Activated naive CD8-positive, alpha-beta T cell (primary cell): ENCODE measurements at regions not wholly inside any gene's neighbourhood (a gene's known extent, or its start where the extent isn't known, plus 50 kb on each side); places are given as distances from the start of the nearest gene placed in this dataset.

ENCODE experiments used
- H3K27ac Mint-ChIP-seq: one replicate; pipeline ENCODE4 v1.8.0; 2021; ENCODE audit warnings: mixed read lengths
- H3K27me3 Mint-ChIP-seq: one replicate; pipeline ENCODE4 v1.8.0; 2021; ENCODE audit warnings: mixed read lengths
- H3K36me3 Mint-ChIP-seq: one replicate; pipeline ENCODE4 v1.8.0; 2021; ENCODE audit warnings: mixed read lengths
- H3K4me1 Mint-ChIP-seq: one replicate; pipeline ENCODE4 v1.8.0; 2021; ENCODE audit warnings: low read depth, mixed read lengths
- H3K4me3 Mint-ChIP-seq: one replicate; pipeline ENCODE4 v1.8.0; 2021; ENCODE audit warnings: mild to moderate bottlenecking, mixed read lengths
- H3K9me3 Mint-ChIP-seq: one replicate; pipeline ENCODE4 v1.8.0; 2021; ENCODE audit warnings: low read depth, mixed read lengths

GRCh38 chr13:82815791-82816190, 1066.5 kb downstream of the SLITRK1 start:
- no peaks in the 10 kb centered on the region for H3K4me1 Mint-ChIP-seq
- no peak overlapping the region for H3K27ac Mint-ChIP-seq
- no peak overlapping the region for H3K4me3 Mint-ChIP-seq
- H3K27me3 Mint-ChIP-seq = no peaks in the 10 kb centered on the region
- peaks cover 7% of the 10 kb centered on the region for H3K9me3 Mint-ChIP-seq
- H3K36me3 Mint-ChIP-seq = no peaks in the 10 kb centered on the region

- no peak overlapping the region for H3K4me3 Mint-ChIP-seq
- no peaks in the 10 kb centered on the region for H3K27me3 Mint-ChIP-seq
- H3K4me1 Mint-ChIP-seq = no peaks in the 10 kb centered on the region
- peaks cover 10% of the 10 kb centered on the region for H3K9me3 Mint-ChIP-seq
- H3K27ac Mint-ChIP-seq = no peak overlapping the region
- H3K36me3 Mint-ChIP-seq = no peaks in the 10 kb centered on the region
These were observed 1078.9 kb downstream of the SLITRK1 start for GRCh38 chr13:82803341-82803740.

DNA sequence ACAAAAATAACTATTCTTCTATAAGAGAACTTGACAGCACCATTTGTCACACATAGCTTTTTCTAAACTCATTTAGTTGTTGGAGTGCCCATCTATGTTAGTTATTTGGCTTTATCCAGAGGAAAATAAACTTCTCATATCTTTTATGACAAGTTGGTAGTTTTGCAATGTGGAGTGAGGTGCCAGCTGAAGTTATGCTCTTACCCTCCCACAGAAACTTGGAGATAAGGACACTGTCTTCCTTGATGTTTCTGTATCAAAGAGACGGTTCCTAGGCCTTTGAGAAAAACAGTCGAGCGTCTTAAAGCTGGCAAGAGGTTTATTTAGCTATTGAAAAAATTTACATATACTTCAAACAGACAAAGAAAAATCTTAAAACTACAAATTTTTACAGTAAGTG, 1079.7 kb downstream of the SLITRK1 start:
- Mint-ChIP-seq H3K9me3 (peaks cover 10% of the 10 kb centered on the region), H3K27ac (no peak overlapping the region), H3K36me3 (no peaks in the 10 kb centered on the region), H3K27me3 (no peaks in the 10 kb centered on the region), H3K4me3 (no peak overlapping the region), H3K4me1 (no peaks in the 10 kb centered on the region)

GRCh38 chr13:82800391-82800790, 1081.9 kb downstream of the SLITRK1 start:
- H3K27me3 Mint-ChIP-seq = no peaks in the 10 kb centered on the region
- no peaks in the 10 kb centered on the region for H3K36me3 Mint-ChIP-seq
- H3K9me3 Mint-ChIP-seq = peaks cover 10% of the 10 kb centered on the region
- no peaks in the 10 kb centered on the region for H3K4me1 Mint-ChIP-seq
- no peak overlapping the region for H3K4me3 Mint-ChIP-seq
- no peak overlapping the region for H3K27ac Mint-ChIP-seq

GRCh38 chr13:82797876-82798275, 1084.4 kb downstream of the SLITRK1 start:
- Mint-ChIP-seq H3K4me1 (no peaks in the 10 kb centered on the region), H3K27me3 (no peaks in the 10 kb centered on the region), H3K27ac (no peak overlapping the region), H3K9me3 (peaks cover 5% of the 10 kb centered on the region), H3K36me3 (no peaks in the 10 kb centered on the region), H3K4me3 (no peak overlapping the region)

DNA sequence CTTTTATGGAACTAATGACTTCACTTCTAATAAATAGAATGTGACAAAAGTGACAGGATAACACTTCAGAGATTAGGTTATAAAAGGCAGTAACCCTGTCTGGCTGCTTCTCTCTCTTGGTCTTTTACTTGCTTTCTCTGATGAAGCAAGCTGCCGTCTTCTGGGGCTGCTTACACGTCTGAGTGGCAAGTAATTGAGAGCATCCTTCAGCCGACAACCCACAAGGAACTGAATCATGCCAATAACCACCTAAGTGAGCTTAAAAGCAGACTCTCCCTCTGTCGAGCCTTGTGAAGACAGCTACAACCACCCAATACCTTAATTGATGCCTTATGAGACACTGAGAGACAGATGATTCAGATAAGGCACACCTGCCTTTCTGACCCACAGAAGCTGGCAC, 1091.2 kb downstream of the SLITRK1 start:
- H3K27me3 Mint-ChIP-seq = no peaks in the 10 kb centered on the region
- H3K9me3 Mint-ChIP-seq = peaks cover 5% of the 10 kb centered on the region
- H3K27ac Mint-ChIP-seq = no peak overlapping the region
- no peaks in the 10 kb centered on the region for H3K36me3 Mint-ChIP-seq
- no peak overlapping the region for H3K4me3 Mint-ChIP-seq
- H3K4me1 Mint-ChIP-seq = no peaks in the 10 kb centered on the region

GRCh38 chr13:82772816-82773215, 1109.5 kb downstream of the SLITRK1 start:
- Mint-ChIP-seq H3K4me1 (no peaks in the 10 kb centered on the region), H3K27me3 (no peaks in the 10 kb centered on the region), H3K36me3 (no peaks in the 10 kb centered on the region), H3K4me3 (no peak overlapping the region), H3K27ac (no peak overlapping the region), H3K9me3 (peaks cover 4% of the 10 kb centered on the region)

GRCh38 chr13:82766732-82767321, 1115.4 kb downstream of the SLITRK1 start:
- Mint-ChIP-seq H3K36me3 (no peaks in the 10 kb centered on the region), H3K4me1 (no peaks in the 10 kb centered on the region), H3K9me3 (peaks cover 17% of the 10 kb centered on the region), H3K27ac (no peak overlapping the region), H3K4me3 (no peak overlapping the region), H3K27me3 (no peaks in the 10 kb centered on the region)

DNA sequence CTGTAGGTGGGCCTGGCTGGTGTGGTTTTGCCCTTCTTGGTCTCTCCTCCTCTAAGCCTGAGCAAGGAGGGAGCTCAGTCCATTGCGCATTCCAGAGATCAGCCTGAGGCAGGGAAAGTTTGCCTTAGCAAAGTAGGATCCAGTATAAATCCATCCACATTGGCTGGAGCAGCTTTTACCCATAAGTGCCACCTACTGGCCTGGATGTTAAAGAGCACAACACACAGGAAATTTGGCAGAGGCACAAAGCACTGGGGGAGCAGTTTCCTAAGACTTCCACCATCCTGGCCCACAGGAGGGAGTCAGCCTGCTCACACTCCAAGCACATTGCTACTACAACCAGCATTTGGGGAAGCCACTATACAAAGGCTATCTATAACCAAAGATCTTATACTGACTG, 1124.2 kb downstream of the SLITRK1 start:
- no peak overlapping the region for H3K4me3 Mint-ChIP-seq
- no peaks in the 10 kb centered on the region for H3K4me1 Mint-ChIP-seq
- peaks cover 13% of the 10 kb centered on the region for H3K9me3 Mint-ChIP-seq
- H3K27ac Mint-ChIP-seq = no peak overlapping the region
- no peaks in the 10 kb centered on the region for H3K36me3 Mint-ChIP-seq
- H3K27me3 Mint-ChIP-seq = no peaks in the 10 kb centered on the region

GRCh38 chr13:82751206-82751605, 1131.1 kb downstream of the SLITRK1 start:
- Mint-ChIP-seq H3K9me3 (peaks cover 4% of the 10 kb centered on the region), H3K36me3 (no peaks in the 10 kb centered on the region), H3K27ac (no peak overlapping the region), H3K4me1 (no peaks in the 10 kb centered on the region), H3K4me3 (no peak overlapping the region), H3K27me3 (no peaks in the 10 kb centered on the region)

GRCh38 chr13:82749551-82749950, 1132.7 kb downstream of the SLITRK1 start:
- Mint-ChIP-seq H3K4me1 (no peaks in the 10 kb centered on the region), H3K4me3 (no peak overlapping the region), H3K9me3 (peaks cover 4% of the 10 kb centered on the region), H3K36me3 (no peaks in the 10 kb centered on the region), H3K27me3 (no peaks in the 10 kb centered on the region), H3K27ac (no peak overlapping the region)

GRCh38 chr13:82747958-82748357, 1134.3 kb downstream of the SLITRK1 start:
- H3K27me3 Mint-ChIP-seq = no peaks in the 10 kb centered on the region
- H3K9me3 Mint-ChIP-seq = peaks cover 3% of the 10 kb centered on the region
- H3K4me1 Mint-ChIP-seq = no peaks in the 10 kb centered on the region
- no peak overlapping the region for H3K27ac Mint-ChIP-seq
- H3K4me3 Mint-ChIP-seq = no peak overlapping the region
- H3K36me3 Mint-ChIP-seq = no peaks in the 10 kb centered on the region

GRCh38 chr13:82747291-82747690, 1135.0 kb downstream of the SLITRK1 start:
- Mint-ChIP-seq H3K4me3 (no peak overlapping the region), H3K36me3 (no peaks in the 10 kb centered on the region), H3K9me3 (peaks cover 3% of the 10 kb centered on the region), H3K27me3 (no peaks in the 10 kb centered on the region), H3K27ac (no peak overlapping the region), H3K4me1 (no peaks in the 10 kb centered on the region)

GRCh38 chr13:82740442-82740841, 1141.8 kb downstream of the SLITRK1 start:
- Mint-ChIP-seq H3K27me3 (no peaks in the 10 kb centered on the region), H3K4me1 (no peaks in the 10 kb centered on the region), H3K9me3 (peaks cover 19% of the 10 kb centered on the region), H3K27ac (no peak overlapping the region), H3K4me3 (no peak overlapping the region), H3K36me3 (no peaks in the 10 kb centered on the region)

DNA sequence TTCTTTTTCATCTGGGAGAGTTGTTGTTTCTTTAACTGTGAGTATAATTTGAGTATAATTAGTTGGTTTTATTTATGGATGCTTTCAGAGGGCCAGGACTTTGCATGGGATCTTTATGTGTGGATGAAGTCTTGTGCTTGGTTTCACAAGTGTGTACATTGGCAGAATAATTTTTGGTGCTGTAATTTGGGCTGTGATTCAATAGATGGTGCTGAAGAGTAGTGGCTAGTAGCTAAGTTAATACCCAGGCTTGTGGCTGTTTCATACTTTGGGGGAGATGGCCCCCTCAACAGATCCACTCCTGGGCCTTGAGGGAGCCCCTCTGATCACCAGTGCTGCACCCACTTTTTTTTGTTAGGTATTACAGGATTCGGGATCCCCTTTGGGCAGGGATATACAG, 1142.4 kb downstream of the SLITRK1 start:
- no peak overlapping the region for H3K4me3 Mint-ChIP-seq
- no peaks in the 10 kb centered on the region for H3K36me3 Mint-ChIP-seq
- H3K27me3 Mint-ChIP-seq = no peaks in the 10 kb centered on the region
- peaks cover 22% of the 10 kb centered on the region for H3K9me3 Mint-ChIP-seq
- H3K27ac Mint-ChIP-seq = no peak overlapping the region
- no peaks in the 10 kb centered on the region for H3K4me1 Mint-ChIP-seq

GRCh38 chr13:82729401-82729800, 1152.9 kb downstream of the SLITRK1 start:
- peaks cover 3% of the 10 kb centered on the region for H3K9me3 Mint-ChIP-seq
- no peaks in the 10 kb centered on the region for H3K36me3 Mint-ChIP-seq
- H3K4me1 Mint-ChIP-seq = no peaks in the 10 kb centered on the region
- H3K4me3 Mint-ChIP-seq = no peak overlapping the region
- H3K27ac Mint-ChIP-seq = no peak overlapping the region
- no peaks in the 10 kb centered on the region for H3K27me3 Mint-ChIP-seq
